ENCODE measurements at regions not wholly inside any gene's neighbourhood (a gene's known extent, or its start where the extent isn't known, plus 50 kb on each side); places are given as distances from the start of the nearest gene placed in this dataset.

DNA sequence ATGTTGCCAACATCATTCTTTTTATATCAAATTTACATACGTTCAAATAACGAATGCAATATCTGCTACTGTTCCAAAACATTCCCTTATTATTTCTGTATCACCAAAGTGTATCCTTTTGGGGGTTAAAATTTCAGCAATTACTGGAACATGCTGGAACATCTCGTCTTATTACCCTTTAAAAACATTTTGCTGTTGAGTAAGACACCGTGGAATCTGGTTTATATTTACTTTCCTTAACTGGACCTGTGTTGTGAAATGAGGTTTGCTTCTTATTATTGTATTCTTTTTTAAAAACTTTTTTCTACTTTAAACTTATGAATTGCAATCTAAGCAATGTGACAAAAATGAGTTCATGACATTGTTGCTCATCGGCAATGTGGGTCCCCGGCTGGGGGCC lies 87.4 kb upstream of the PTPRM start:
- no peak overlapping the region for H3K9ac ChIP-seq (ENCODE audit: control insufficient read depth, insufficient read depth, low read length)
- FAIRE-seq (no peak), DNase-seq (ENCODE audit: low read depth, low spot score) (no peak), ATAC-seq (no peak)
- H3K4me3 ChIP-seq = no peak overlapping the region
- RAD21 ChIA-PET (ENCODE audit: unreplicated experiment) = no interaction called here
- TF ChIP-seq NFXL1 (IDR thresholded peaks at IDR 0.05; ENCODE audit: borderline replicate concordance) (no peak), ATF7 (IDR thresholded peaks at IDR 0.05; ENCODE audit: low read depth) (no peak), TBL1XR1 (IDR thresholded peaks at IDR 0.05; ENCODE audit: low read depth, low read length) (no peak), RAD21 (IDR thresholded peaks at IDR 0.05; ENCODE audit: insufficient read depth, low read depth, low read length) (no peak), POLR2AphosphoS2 (IDR thresholded peaks at IDR 0.05; ENCODE audit: low read depth, low read length) (no peak), BRCA1 (IDR thresholded peaks at IDR 0.05; ENCODE audit: low read depth, low read length) (no peak), SMAD5 (IDR thresholded peaks at IDR 0.05; ENCODE audit: low read depth) (no peak)
- TF ChIP-seq, protein P1, sequence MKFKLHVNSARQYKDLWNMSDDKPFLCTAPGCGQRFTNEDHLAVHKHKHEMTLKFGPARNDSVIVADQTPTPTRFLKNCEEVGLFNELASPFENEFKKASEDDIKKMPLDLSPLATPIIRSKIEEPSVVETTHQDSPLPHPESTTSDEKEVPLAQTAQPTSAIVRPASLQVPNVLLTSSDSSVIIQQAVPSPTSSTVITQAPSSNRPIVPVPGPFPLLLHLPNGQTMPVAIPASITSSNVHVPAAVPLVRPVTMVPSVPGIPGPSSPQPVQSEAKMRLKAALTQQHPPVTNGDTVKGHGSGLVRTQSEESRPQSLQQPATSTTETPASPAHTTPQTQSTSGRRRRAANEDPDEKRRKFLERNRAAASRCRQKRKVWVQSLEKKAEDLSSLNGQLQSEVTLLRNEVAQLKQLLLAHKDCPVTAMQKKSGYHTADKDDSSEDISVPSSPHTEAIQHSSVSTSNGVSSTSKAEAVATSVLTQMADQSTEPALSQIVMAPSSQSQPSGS (IDR thresholded peaks at IDR 0.05; ENCODE audit: low read length) = no peak
- TF ChIP-seq, protein P2, sequence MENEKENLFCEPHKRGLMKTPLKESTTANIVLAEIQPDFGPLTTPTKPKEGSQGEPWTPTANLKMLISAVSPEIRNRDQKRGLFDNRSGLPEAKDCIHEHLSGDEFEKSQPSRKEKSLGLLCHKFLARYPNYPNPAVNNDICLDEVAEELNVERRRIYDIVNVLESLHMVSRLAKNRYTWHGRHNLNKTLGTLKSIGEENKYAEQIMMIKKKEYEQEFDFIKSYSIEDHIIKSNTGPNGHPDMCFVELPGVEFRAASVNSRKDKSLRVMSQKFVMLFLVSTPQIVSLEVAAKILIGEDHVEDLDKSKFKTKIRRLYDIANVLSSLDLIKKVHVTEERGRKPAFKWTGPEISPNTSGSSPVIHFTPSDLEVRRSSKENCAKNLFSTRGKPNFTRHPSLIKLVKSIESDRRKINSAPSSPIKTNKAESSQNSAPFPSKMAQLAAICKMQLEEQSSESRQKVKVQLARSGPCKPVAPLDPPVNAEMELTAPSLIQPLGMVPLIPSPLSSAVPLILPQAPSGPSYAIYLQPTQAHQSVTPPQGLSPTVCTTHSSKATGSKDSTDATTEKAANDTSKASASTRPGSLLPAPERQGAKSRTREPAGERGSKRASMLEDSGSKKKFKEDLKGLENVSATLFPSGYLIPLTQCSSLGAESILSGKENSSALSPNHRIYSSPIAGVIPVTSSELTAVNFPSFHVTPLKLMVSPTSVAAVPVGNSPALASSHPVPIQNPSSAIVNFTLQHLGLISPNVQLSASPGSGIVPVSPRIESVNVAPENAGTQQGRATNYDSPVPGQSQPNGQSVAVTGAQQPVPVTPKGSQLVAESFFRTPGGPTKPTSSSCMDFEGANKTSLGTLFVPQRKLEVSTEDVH (IDR thresholded peaks at IDR 0.05; ENCODE audit: low read depth, partially characterized antibody) = no peak
- CTCF ChIA-PET = no interaction called here
- H3K4me1 ChIP-seq (ENCODE audit: control insufficient read depth, insufficient read depth, low read length) = no peaks in the 10 kb centered on the region
- no peaks in the 10 kb centered on the region for H3K27me3 ChIP-seq (replicated peaks in 1 of 2; ENCODE audit: control insufficient read depth in 2 of 2, insufficient read depth in 2 of 2, low read length in 1 of 2)
- in situ Hi-C loops (cut with MboI) (no loop called here), intact Hi-C loops (cut with micrococcal nuclease; ENCODE audit: unreplicated experiment) (no loop called here)
- no peaks in the 10 kb centered on the region for H3K36me3 ChIP-seq (ENCODE audit: control insufficient read depth in 2 of 2, insufficient read depth in 2 of 2, low read length in 1 of 2)
- H3K79me2 ChIP-seq (ENCODE audit: control insufficient read depth, insufficient read depth, low read length) = no peaks in the 10 kb centered on the region
- SMC1A ChIA-PET (ENCODE audit: uncharacterized antibody, unreplicated experiment) = no interaction called here
- no peaks in the 10 kb centered on the region for H3K9me3 ChIP-seq (replicated peaks; ENCODE audit: control insufficient read depth, insufficient read depth, low read length)
- no TSS peak for BruUV-seq (replicated peaks)
- H3K4me2 ChIP-seq (ENCODE audit: control insufficient read depth, insufficient read depth) = no peak overlapping the region
- H4K20me1 ChIP-seq (ENCODE audit: control insufficient read depth, insufficient read depth) = no peaks in the 10 kb centered on the region
- POLR2A ChIA-PET = no interaction called here
- H2AFZ ChIP-seq (ENCODE audit: control insufficient read depth, low read depth, low read length) = no peak overlapping the region
- H3K27ac ChIP-seq (ENCODE audit: control insufficient read depth, insufficient read depth) = no peak overlapping the region
- 47% methylated on average over 6 of the region's 6 CpGs for WGBS (ENCODE audit: insufficient coverage, insufficient replicate concordance, low lambda C conversion rate, missing lambda C conversion rate)
